SK-N-MC (cell line): ENCODE measurements at regions not wholly inside any gene's neighbourhood (a gene's known extent, or its start where the extent isn't known, plus 50 kb on each side); places are given as distances from the start of the nearest gene placed in this dataset.

Experiments
- DNase-seq: peaks from one replicate; pipeline ENCODE4 v3.0.0-alpha.2; 2011; ENCODE audit warnings: low read depth, low spot score
- H3K27ac ChIP-seq: fragments of 200-600 bp; sonication (generic); 2 replicates; pipeline ENCODE4 v1.5.1; 2016; ENCODE audit warnings: mixed run types
- H3K36me3 ChIP-seq: fragments of 200-600 bp; sonication (generic); 2 replicates; pipeline ENCODE4 v1.6.1; 2017; ENCODE audit warnings: antibody characterized with exemption, low read length, mixed read lengths; ENCODE audit not compliant: insufficient read depth
- H3K4me3 ChIP-seq: fragments of 200-600 bp; sonication (generic); 2 replicates; pipeline ENCODE4 v1.5.1; 2016
- H3K9ac ChIP-seq: fragments of 200-600 bp; sonication (generic); 2 replicates; pipeline ENCODE4 v1.8.0; 2017; ENCODE audit warnings: mixed run types, mixed read lengths; ENCODE audit not compliant: insufficient read length
- H3K9me3 ChIP-seq: fragments of 200-600 bp; sonication (generic); 2 replicates; pipeline ENCODE4 v1.6.1; 2017; ENCODE audit warnings: low read depth, mild to moderate bottlenecking, antibody characterized with exemption, low read length, moderate library complexity, mixed read lengths
- EZH2 ChIP-seq: fragments of 200-600 bp; sonication (generic); IDR thresholded peaks from one replicate; pipeline ENCODE4 v1.6.1; 2017; ENCODE audit warnings: antibody characterized with exemption
- FOXP2 ChIP-seq: optimal IDR thresholded peaks from 2 replicates; pipeline ENCODE3; 2011; ENCODE audit warnings: mild to moderate bottlenecking, moderate library complexity; ENCODE audit not compliant: insufficient read depth; ENCODE audit errors: extremely low read length, control extremely low read depth
- POLR2AphosphoS5 ChIP-seq: IDR thresholded peaks from 2 replicates; pipeline ENCODE4 v1.6.1; 2012; ENCODE audit warnings: mild to moderate bottlenecking, low read depth, low read length, borderline replicate concordance

DNA sequence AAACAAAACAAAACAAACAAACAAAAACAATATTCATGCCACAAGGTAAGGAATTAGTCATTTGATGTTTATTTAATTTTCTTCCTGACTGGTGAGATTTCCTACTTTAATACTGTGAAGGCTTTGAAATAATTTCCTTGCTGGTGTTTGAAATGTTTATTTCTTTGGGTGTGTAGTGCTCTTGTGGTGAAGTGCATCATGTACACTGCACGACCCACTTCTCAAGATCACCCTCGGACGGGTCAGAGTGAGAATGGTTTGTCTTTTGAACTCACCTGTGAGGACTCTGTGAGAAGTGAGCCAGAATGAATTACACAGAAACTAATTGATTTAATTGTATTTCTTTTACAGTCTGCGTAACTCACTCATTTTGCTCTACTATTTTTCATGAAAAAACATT is 1211.5 kb downstream of the SORCS1 start:
- Histone ChIP-seq H3K4me3 (no peak overlapping the region), H3K9me3 (no peaks in the 10 kb centered on the region), H3K27ac (no peak overlapping the region), H3K36me3 (no peaks in the 10 kb centered on the region), H3K9ac (no peak overlapping the region)
- TF ChIP-seq FOXP2, result no peak
- no peak for TF ChIP-seq POLR2AphosphoS5
- no peak for TF ChIP-seq EZH2
- DNase-seq, result no peak

GRCh38 chr10:105952153-105952552 is 1212.4 kb downstream of the SORCS1 start:
- H3K27ac ChIP-seq, result no peak overlapping the region

DNA sequence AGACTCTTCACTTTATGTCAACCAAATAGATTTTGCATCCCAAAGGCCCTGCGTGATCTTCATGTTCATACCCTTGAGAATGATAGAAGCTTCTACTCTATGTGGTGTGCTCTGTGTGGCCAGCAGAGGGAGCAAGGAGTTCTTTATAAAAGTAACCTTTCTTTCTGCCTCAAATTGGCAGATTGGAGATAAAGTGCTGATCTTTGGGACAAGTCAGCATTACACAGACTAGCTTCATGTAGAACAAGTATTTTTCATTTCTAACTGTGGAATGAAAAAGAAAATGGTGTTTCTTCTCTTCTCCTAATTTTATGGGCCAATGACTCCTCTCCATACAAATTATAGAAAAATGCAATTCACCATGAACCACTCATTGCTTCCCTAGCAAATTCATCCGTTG is 1214.1 kb downstream of the SORCS1 start:
- H3K9ac ChIP-seq, result no peak overlapping the region
- TF ChIP-seq FOXP2, result no peak
- no peak for TF ChIP-seq EZH2
- no peak for TF ChIP-seq POLR2AphosphoS5
- H3K4me3 ChIP-seq, result no peak overlapping the region
- H3K9me3 ChIP-seq, result no peaks in the 10 kb centered on the region
- H3K27ac ChIP-seq, result no peak overlapping the region
- no peaks in the 10 kb centered on the region for H3K36me3 ChIP-seq
- no peak for DNase-seq

More at GRCh38 chr10:105952153-105952552, 1212.4 kb downstream of the SORCS1 start:
- TF ChIP-seq FOXP2, result no peak
- no peak for TF ChIP-seq POLR2AphosphoS5
- no peak for TF ChIP-seq EZH2
- DNase-seq, result no peak
- H3K9me3 ChIP-seq, result no peaks in the 10 kb centered on the region
- H3K36me3 ChIP-seq, result no peaks in the 10 kb centered on the region
- no peak overlapping the region for H3K9ac ChIP-seq
- H3K4me3 ChIP-seq, result no peak overlapping the region

- no peaks in the 10 kb centered on the region for H3K36me3 ChIP-seq
- H3K27ac ChIP-seq, result no peak overlapping the region
- H3K9me3 ChIP-seq, result no peaks in the 10 kb centered on the region
- TF ChIP-seq FOXP2, result no peak
- TF ChIP-seq EZH2, result no peak
- no peak for TF ChIP-seq POLR2AphosphoS5
- no peak for DNase-seq
- H3K9ac ChIP-seq, result no peak overlapping the region
- H3K4me3 ChIP-seq, result no peak overlapping the region
Observed at GRCh38 chr10:105949721-105950120, 1214.8 kb downstream of the SORCS1 start.

GRCh38 chr10:105925045-105925785 is 1239.3 kb downstream of the SORCS1 start:
- no peak overlapping the region for H3K4me3 ChIP-seq
- no peak for DNase-seq
- H3K9ac ChIP-seq, result no peak overlapping the region
- TF ChIP-seq EZH2, result no peak
- TF ChIP-seq FOXP2, result no peak
- TF ChIP-seq POLR2AphosphoS5, result no peak
- H3K9me3 ChIP-seq, result no peaks in the 10 kb centered on the region
- H3K36me3 ChIP-seq, result no peaks in the 10 kb centered on the region
- H3K27ac ChIP-seq, result no peak overlapping the region

GRCh38 chr10:105921348-105921747 is 1243.2 kb downstream of the SORCS1 start:
- TF ChIP-seq EZH2 (no peak), FOXP2 (no peak), POLR2AphosphoS5 (no peak)
- Histone ChIP-seq H3K36me3 (no peaks in the 10 kb centered on the region), H3K4me3 (no peak overlapping the region), H3K9ac (no peak overlapping the region), H3K27ac (no peak overlapping the region), H3K9me3 (no peaks in the 10 kb centered on the region)
- DNase-seq, result no peak

GRCh38 chr10:105914432-105914831 is 1250.1 kb downstream of the SORCS1 start:
- no peaks in the 10 kb centered on the region for H3K9me3 ChIP-seq
- no peaks in the 10 kb centered on the region for H3K36me3 ChIP-seq
- no peak overlapping the region for H3K4me3 ChIP-seq
- no peak overlapping the region for H3K27ac ChIP-seq
- TF ChIP-seq POLR2AphosphoS5 (no peak), EZH2 (no peak), FOXP2 (no peak)
- DNase-seq, result no peak
- H3K9ac ChIP-seq, result no peak overlapping the region

DNA sequence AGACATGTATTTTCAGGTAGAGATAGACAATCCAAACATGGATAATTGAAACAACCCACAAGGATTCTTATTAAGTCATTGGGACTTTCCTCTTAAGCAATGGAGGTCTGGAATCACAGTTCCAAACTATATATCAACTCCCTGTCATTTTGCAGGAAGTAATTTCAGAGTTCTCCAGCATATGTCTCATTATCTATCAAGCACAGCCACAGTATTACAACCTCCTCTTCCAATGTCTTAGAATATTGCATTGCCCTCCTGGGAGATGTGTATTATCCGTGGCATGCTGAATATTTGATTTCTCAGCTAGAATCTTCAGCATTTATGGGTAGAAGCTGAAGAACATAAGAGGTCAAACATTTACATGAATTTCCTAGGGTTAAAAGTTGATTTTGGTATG is 1255.8 kb downstream of the SORCS1 start:
- Histone ChIP-seq H3K27ac (no peak overlapping the region), H3K9ac (no peak overlapping the region), H3K36me3 (no peaks in the 10 kb centered on the region), H3K4me3 (no peak overlapping the region), H3K9me3 (no peaks in the 10 kb centered on the region)
- TF ChIP-seq POLR2AphosphoS5 (no peak), EZH2 (no peak), FOXP2 (no peak)
- no peak for DNase-seq

DNA sequence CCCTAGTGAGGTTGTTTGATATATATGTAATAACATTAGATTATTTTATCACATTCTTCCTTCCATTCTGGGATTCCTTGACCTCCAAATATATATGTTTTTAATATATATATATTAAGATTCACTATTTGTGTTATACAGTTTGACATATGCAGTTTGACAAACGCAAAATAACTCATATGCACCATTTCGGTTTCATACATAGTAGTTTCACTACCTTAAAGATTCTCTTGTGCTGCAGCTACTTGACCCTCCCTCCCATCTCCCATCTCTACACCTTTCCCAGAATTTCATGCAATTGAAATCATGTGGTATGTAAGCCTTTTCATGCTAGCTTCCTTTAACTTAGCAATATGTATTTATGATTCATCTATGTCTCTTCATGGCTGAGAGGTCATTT is 1244.4 kb downstream of the SORCS3 start:
- Histone ChIP-seq H3K27ac (no peak overlapping the region), H3K9me3 (no peaks in the 10 kb centered on the region), H3K9ac (no peak overlapping the region), H3K4me3 (no peak overlapping the region), H3K36me3 (no peaks in the 10 kb centered on the region)
- DNase-seq, result no peak
- TF ChIP-seq FOXP2 (no peak), EZH2 (no peak), POLR2AphosphoS5 (no peak)
